B cell (primary cell): ENCODE measurements at regions not wholly inside any gene's neighbourhood (a gene's known extent, or its start where the extent isn't known, plus 50 kb on each side); places are given as distances from the start of the nearest gene placed in this dataset.

ENCODE experiments used
- EZH2 ChIP-seq: IDR thresholded peaks from 2 replicates; pipeline ENCODE4 v1.6.1; 2012; ENCODE audit warnings: borderline replicate concordance, low read depth, mild to moderate bottlenecking, moderate library complexity, low read length; ENCODE audit not compliant: insufficient read depth, poor library complexity, severe bottlenecking
- TF ChIP-seq, protein P1 (sequence below): fragments of 200-600 bp; IDR thresholded peaks from one replicate; pipeline ENCODE4 v1.8.0; 2022; ENCODE audit warnings: antibody characterized with exemption, mild to moderate bottlenecking

GRCh38 chr21:23131177-23131576 lies 2133.0 kb downstream of the NCAM2 start:
- TF ChIP-seq, protein P1, sequence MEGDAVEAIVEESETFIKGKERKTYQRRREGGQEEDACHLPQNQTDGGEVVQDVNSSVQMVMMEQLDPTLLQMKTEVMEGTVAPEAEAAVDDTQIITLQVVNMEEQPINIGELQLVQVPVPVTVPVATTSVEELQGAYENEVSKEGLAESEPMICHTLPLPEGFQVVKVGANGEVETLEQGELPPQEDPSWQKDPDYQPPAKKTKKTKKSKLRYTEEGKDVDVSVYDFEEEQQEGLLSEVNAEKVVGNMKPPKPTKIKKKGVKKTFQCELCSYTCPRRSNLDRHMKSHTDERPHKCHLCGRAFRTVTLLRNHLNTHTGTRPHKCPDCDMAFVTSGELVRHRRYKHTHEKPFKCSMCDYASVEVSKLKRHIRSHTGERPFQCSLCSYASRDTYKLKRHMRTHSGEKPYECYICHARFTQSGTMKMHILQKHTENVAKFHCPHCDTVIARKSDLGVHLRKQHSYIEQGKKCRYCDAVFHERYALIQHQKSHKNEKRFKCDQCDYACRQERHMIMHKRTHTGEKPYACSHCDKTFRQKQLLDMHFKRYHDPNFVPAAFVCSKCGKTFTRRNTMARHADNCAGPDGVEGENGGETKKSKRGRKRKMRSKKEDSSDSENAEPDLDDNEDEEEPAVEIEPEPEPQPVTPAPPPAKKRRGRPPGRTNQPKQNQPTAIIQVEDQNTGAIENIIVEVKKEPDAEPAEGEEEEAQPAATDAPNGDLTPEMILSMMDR = no peak
- TF ChIP-seq EZH2 = no peak
